K562 (cell line): ENCODE measurements at regions not wholly inside any gene's neighbourhood (a gene's known extent, or its start where the extent isn't known, plus 50 kb on each side); places are given as distances from the start of the nearest gene placed in this dataset.

ENCODE experiments used
- ATAC-seq: fragments of 200-7000 bp; cut with Tn5 transposase; 3 replicates; pipeline ENCODE4 v1.9.1; 2020; ENCODE audit warnings: moderate library complexity
- BruUV-seq: library from RNA; stranded (reverse); fragments of 400-500 nt; replicated peaks from 2 replicates; lab custom pipeline; 2021; lab: Mats Ljungman, UMichigan
- CTCF ChIA-PET: fragments of 300-600 bp; formaldehyde crosslinking; extraction: SDS; loops from one replicate; lab custom pipeline; 2021; ENCODE audit warnings: low intra/inter-chr PET ratio; lab: Yijun Ruan, JAX
- POLR2A ChIA-PET: fragments of 300-600, 350-650 bp; sonication (Branson Sonifier 250); formaldehyde crosslinking; extraction: SDS; loops from one replicate; lab custom pipeline; 2021; ENCODE audit warnings: antibody characterized with exemption, inconsistent platforms; lab: Yijun Ruan, JAX
- DNase-seq, 4 experiments: peaks; one replicate each; pipeline versions ENCODE4 v3.0.0 to v3.0.0-alpha.2; 2011 to 2018; ENCODE audit warnings: low spot score in 3 of 4, mixed read lengths in 3 of 4; ENCODE audit errors: extremely low read depth in 1 of 4
- FAIRE-seq: peaks from 2 replicates; lab custom pipeline; 2011; peaks lifted over from hg19 to GRCh38; lab: Jason Lieb, UNC
- H2AFZ ChIP-seq: 2 replicates; pipeline ENCODE4 v1.6.0; 2011; ENCODE audit warnings: low read depth, low read length, control low read depth, inconsistent platforms
- H3K27ac ChIP-seq: fragments of 200-600 bp; 3 replicates; pipeline ENCODE4 v1.8.0; 2011; ENCODE audit warnings: low read depth, mild to moderate bottlenecking, control low read depth, inconsistent platforms, low read length, moderate library complexity, mixed read lengths; ENCODE audit errors: extremely low read depth
- H3K27me3 ChIP-seq, 2 experiments: fragments of 300-600 bp in 1 of 2; 2 replicates in 1 of 2; 3 replicates in 1 of 2; pipeline versions ENCODE4 v1.6.0 to v1.8.0; 2011; ENCODE audit warnings: inconsistent platforms in 2 of 2, low read length in 2 of 2, mild to moderate bottlenecking in 1 of 2, mixed read lengths in 1 of 2, moderate library complexity in 1 of 2; ENCODE audit not compliant: control insufficient read depth in 2 of 2, insufficient read depth in 2 of 2
- H3K36me3 ChIP-seq: fragments of 300-600 bp; 3 replicates; pipeline ENCODE4 v1.8.0; 2011; ENCODE audit warnings: mild to moderate bottlenecking, low read length, inconsistent platforms; ENCODE audit not compliant: control insufficient read depth, insufficient read depth
- H3K4me1 ChIP-seq, 2 experiments: fragments of 200-600 bp in 1 of 2; replicated peaks in 1 of 2; 2 replicates in 1 of 2; 3 replicates in 1 of 2; pipeline versions ENCODE4 v1.5.1 to v1.8.0; 2011; ENCODE audit warnings: inconsistent platforms in 2 of 2, low read length in 2 of 2, mild to moderate bottlenecking in 1 of 2, mixed read lengths in 1 of 2, moderate library complexity in 1 of 2; ENCODE audit not compliant: control insufficient read depth in 2 of 2, insufficient read depth in 2 of 2
- H3K4me2 ChIP-seq: 2 replicates; pipeline ENCODE4 v1.6.1; 2011; ENCODE audit warnings: low read length, control low read depth, inconsistent platforms, mixed read lengths; ENCODE audit not compliant: insufficient read depth
- H3K4me3 ChIP-seq: fragments of 200-600 bp; sonication (generic), shearing (Covaris generic); 2 replicates; pipeline ENCODE4 v1.5.1; 2016; ENCODE audit warnings: control low read depth, inconsistent platforms
- H3K79me2 ChIP-seq: fragments of 200-600 bp; 3 replicates; pipeline ENCODE4 v1.8.0; 2011; ENCODE audit warnings: low read length, inconsistent platforms; ENCODE audit not compliant: control insufficient read depth, insufficient read depth
- H3K9ac ChIP-seq, 2 experiments: 2 replicates each; pipeline versions ENCODE4 v1.6.0 to v1.6.1; 2011; ENCODE audit warnings: low read depth in 2 of 2, low read length in 2 of 2, control low read depth in 1 of 2, inconsistent platforms in 1 of 2, mild to moderate bottlenecking in 1 of 2, mixed read lengths in 1 of 2; ENCODE audit not compliant: insufficient read depth in 1 of 2
- H3K9me1 ChIP-seq: one replicate; pipeline ENCODE4 v1.6.0; 2011; ENCODE audit warnings: inconsistent platforms, mild to moderate bottlenecking, low read length, moderate library complexity; ENCODE audit not compliant: control insufficient read depth, insufficient read depth
- H3K9me3 ChIP-seq: replicated peaks from 2 replicates; pipeline ENCODE4 v1.5.1; 2011; ENCODE audit warnings: low read depth, low read length, inconsistent platforms; ENCODE audit not compliant: control insufficient read depth, insufficient read depth
- H4K20me1 ChIP-seq: replicated peaks from 2 replicates; pipeline ENCODE4 v1.6.1; 2011; ENCODE audit warnings: low read length, inconsistent platforms, mixed read lengths; ENCODE audit not compliant: control insufficient read depth, insufficient read depth
- HDAC3 ChIP-seq: fragments of 450-650 bp; IDR thresholded peaks from 2 replicates; pipeline ENCODE4 v1.6.1; 2018; ENCODE audit warnings: borderline replicate concordance, mild to moderate bottlenecking, moderate library complexity; ENCODE audit not compliant: partially characterized antibody
- RBM15 ChIP-seq: fragments of 200-400 bp; formaldehyde crosslinking; IDR thresholded peaks from 2 replicates; pipeline ENCODE4 v1.6.1; 2018; ENCODE audit warnings: mild to moderate bottlenecking, low read length, moderate library complexity; ENCODE audit not compliant: insufficient read depth
- SIRT6 ChIP-seq: IDR thresholded peaks from one replicate; pipeline ENCODE4 v1.6.1; 2012; ENCODE audit warnings: low read depth, mild to moderate bottlenecking, control low read depth, inconsistent platforms, low read length, moderate library complexity
- ZC3H8 ChIP-seq: fragments of 450-650 bp; IDR thresholded peaks from 2 replicates; pipeline ENCODE4 v1.6.1; 2017
- WGBS: fragments of 100-300 bp; shearing (Covaris generic); methylation state at CpG from one replicate; pipeline ENCODE4 v1.1.6; 2016; ENCODE audit warnings: low coverage, mixed read lengths; ENCODE audit not compliant: insufficient coverage; ENCODE audit errors: missing lambda C conversion rate; 5-methylcytosine and 5-hydroxymethylcytosine counted together
- in situ Hi-C: fragments of 300-500 bp; cut with MboI; formaldehyde crosslinking; loops from 4 replicates; pipeline ENCODE4 v1.15.0; 2018; ENCODE audit warnings: inconsistent platforms, mixed read lengths
- intact Hi-C: fragments of 100-400 bp; cut with micrococcal nuclease; formaldehyde crosslinking; loops from 2 replicates; pipeline ENCODE4 v1.14.2; 2022
- TF ChIP-seq, protein P1 (sequence below): fragments of 450-650 bp; IDR thresholded peaks from 2 replicates; pipeline ENCODE4 v1.6.1; 2016; ENCODE audit warnings: mild to moderate bottlenecking, moderate library complexity

DNA sequence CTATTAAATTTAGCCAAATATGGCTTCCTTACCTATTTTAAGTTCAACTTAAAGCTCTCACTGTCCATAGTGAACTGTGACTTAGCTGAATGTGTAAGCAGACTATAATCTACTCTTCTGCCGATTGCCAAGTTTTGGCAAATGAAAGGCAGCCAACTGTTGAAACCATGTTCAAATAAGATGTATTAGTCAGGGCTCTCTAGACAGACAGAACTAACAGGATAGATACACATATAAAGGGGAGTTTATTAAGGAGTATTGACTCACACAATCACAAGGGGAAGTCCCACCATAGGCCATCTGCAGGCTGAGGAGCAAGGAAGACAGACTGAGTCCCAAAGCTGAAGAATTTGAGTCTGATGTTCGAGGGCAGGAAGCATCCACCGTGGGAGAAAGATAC, 837.7 kb upstream of the AUTS2 start:
- intact Hi-C loops (no loop called here), in situ Hi-C loops (no loop called here)
- TF ChIP-seq RBM15 (no peak), HDAC3 (no peak), SIRT6 (no peak), ZC3H8 (no peak)
- TF ChIP-seq, protein P1, sequence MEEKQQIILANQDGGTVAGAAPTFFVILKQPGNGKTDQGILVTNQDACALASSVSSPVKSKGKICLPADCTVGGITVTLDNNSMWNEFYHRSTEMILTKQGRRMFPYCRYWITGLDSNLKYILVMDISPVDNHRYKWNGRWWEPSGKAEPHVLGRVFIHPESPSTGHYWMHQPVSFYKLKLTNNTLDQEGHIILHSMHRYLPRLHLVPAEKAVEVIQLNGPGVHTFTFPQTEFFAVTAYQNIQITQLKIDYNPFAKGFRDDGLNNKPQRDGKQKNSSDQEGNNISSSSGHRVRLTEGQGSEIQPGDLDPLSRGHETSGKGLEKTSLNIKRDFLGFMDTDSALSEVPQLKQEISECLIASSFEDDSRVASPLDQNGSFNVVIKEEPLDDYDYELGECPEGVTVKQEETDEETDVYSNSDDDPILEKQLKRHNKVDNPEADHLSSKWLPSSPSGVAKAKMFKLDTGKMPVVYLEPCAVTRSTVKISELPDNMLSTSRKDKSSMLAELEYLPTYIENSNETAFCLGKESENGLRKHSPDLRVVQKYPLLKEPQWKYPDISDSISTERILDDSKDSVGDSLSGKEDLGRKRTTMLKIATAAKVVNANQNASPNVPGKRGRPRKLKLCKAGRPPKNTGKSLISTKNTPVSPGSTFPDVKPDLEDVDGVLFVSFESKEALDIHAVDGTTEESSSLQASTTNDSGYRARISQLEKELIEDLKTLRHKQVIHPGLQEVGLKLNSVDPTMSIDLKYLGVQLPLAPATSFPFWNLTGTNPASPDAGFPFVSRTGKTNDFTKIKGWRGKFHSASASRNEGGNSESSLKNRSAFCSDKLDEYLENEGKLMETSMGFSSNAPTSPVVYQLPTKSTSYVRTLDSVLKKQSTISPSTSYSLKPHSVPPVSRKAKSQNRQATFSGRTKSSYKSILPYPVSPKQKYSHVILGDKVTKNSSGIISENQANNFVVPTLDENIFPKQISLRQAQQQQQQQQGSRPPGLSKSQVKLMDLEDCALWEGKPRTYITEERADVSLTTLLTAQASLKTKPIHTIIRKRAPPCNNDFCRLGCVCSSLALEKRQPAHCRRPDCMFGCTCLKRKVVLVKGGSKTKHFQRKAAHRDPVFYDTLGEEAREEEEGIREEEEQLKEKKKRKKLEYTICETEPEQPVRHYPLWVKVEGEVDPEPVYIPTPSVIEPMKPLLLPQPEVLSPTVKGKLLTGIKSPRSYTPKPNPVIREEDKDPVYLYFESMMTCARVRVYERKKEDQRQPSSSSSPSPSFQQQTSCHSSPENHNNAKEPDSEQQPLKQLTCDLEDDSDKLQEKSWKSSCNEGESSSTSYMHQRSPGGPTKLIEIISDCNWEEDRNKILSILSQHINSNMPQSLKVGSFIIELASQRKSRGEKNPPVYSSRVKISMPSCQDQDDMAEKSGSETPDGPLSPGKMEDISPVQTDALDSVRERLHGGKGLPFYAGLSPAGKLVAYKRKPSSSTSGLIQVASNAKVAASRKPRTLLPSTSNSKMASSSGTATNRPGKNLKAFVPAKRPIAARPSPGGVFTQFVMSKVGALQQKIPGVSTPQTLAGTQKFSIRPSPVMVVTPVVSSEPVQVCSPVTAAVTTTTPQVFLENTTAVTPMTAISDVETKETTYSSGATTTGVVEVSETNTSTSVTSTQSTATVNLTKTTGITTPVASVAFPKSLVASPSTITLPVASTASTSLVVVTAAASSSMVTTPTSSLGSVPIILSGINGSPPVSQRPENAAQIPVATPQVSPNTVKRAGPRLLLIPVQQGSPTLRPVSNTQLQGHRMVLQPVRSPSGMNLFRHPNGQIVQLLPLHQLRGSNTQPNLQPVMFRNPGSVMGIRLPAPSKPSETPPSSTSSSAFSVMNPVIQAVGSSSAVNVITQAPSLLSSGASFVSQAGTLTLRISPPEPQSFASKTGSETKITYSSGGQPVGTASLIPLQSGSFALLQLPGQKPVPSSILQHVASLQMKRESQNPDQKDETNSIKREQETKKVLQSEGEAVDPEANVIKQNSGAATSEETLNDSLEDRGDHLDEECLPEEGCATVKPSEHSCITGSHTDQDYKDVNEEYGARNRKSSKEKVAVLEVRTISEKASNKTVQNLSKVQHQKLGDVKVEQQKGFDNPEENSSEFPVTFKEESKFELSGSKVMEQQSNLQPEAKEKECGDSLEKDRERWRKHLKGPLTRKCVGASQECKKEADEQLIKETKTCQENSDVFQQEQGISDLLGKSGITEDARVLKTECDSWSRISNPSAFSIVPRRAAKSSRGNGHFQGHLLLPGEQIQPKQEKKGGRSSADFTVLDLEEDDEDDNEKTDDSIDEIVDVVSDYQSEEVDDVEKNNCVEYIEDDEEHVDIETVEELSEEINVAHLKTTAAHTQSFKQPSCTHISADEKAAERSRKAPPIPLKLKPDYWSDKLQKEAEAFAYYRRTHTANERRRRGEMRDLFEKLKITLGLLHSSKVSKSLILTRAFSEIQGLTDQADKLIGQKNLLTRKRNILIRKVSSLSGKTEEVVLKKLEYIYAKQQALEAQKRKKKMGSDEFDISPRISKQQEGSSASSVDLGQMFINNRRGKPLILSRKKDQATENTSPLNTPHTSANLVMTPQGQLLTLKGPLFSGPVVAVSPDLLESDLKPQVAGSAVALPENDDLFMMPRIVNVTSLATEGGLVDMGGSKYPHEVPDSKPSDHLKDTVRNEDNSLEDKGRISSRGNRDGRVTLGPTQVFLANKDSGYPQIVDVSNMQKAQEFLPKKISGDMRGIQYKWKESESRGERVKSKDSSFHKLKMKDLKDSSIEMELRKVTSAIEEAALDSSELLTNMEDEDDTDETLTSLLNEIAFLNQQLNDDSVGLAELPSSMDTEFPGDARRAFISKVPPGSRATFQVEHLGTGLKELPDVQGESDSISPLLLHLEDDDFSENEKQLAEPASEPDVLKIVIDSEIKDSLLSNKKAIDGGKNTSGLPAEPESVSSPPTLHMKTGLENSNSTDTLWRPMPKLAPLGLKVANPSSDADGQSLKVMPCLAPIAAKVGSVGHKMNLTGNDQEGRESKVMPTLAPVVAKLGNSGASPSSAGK = no peak
- H3K27ac ChIP-seq = no peak overlapping the region
- no peaks in the 10 kb centered on the region for H3K27me3 ChIP-seq
- ChIA-PET CTCF (no interaction called here), POLR2A (no interaction called here)
- WGBS = 0% methylated on average over 3 of the region's 3 CpGs
- H2AFZ ChIP-seq = no peak overlapping the region
- no TSS peak for BruUV-seq
- no peak overlapping the region for H3K4me2 ChIP-seq
- no peaks in the 10 kb centered on the region for H3K4me1 ChIP-seq
- H4K20me1 ChIP-seq = no peaks in the 10 kb centered on the region
- ATAC-seq (no peak), FAIRE-seq (no peak), DNase-seq (no peak)
- H3K79me2 ChIP-seq = no peaks in the 10 kb centered on the region
- no peaks in the 10 kb centered on the region for H3K9me3 ChIP-seq
- no peak overlapping the region for H3K9ac ChIP-seq
- no peaks in the 10 kb centered on the region for H3K9me1 ChIP-seq
- H3K36me3 ChIP-seq = no peaks in the 10 kb centered on the region
- H3K4me3 ChIP-seq = no peak overlapping the region
